Ramos (cell line): ENCODE measurements at regions not wholly inside any gene's neighbourhood (a gene's known extent, or its start where the extent isn't known, plus 50 kb on each side); places are given as distances from the start of the nearest gene placed in this dataset.

Experiments
- in situ Hi-C: fragments of 300-500 bp; cut with MboI; formaldehyde crosslinking; loops from one replicate; pipeline ENCODE4 v1.14.3; 2022; ENCODE audit warnings: low sequenced_read_pairs; ENCODE audit not compliant: unreplicated experiment

DNA sequence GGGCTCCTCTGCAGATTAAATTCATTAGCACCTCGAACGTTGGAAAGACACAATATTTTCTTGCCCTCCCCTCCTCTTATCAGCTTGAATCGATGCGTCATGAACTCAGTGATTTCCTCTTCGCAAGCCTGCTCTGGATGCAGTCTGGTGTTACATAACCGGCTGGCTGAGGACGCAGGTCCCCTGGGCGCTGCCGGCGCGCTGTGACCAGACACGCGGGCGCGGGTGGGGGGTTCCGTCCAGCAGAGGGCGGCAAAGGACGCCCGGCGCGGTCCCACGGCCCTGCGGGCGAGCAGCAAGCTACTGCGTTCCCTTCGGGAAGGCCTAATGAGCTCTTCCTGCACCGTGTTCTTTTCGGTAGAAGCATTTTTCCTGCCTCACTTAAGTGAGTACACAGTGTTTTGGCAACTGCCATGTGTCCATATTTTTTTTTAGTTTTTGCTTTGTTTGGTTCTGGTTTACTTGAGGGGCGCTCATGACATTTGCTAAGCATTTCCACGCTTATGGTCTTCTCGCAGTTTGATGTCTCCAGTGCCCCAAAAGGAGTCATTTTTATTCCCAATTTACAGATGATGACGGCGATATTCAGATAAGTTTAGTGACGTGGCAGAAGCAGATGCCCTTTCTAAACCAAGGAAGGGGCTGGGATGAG, 112.2 kb upstream of the MBNL2 start:
- in situ Hi-C loops, result loop anchor here (25.0 kb wide), 1 partner anchor 252 kb away; no protein-coding TSS in a partner anchor

DNA sequence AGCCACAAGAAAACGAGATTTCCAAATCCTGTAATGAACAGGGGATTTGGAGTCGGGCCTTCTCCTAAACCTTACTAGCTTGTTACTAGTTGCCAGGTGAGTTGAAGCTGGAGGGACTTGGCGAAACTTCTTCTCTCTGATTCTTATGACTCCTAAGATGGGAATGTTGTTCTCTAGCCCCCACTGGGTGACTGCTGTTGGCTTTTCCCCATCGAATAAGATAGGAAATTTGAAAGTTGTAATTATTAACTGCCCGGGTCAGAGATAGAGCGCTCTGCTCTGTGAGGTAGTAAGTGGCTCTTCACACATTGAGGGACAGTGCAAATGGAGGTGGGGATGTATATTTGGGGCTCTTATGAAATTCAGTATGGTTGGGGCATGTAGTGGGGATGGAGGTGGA, 111.2 kb upstream of the MBNL2 start:
- in situ Hi-C loops, result loop anchor here (25.0 kb wide), 1 partner anchor 251 kb away; no protein-coding TSS in a partner anchor

DNA sequence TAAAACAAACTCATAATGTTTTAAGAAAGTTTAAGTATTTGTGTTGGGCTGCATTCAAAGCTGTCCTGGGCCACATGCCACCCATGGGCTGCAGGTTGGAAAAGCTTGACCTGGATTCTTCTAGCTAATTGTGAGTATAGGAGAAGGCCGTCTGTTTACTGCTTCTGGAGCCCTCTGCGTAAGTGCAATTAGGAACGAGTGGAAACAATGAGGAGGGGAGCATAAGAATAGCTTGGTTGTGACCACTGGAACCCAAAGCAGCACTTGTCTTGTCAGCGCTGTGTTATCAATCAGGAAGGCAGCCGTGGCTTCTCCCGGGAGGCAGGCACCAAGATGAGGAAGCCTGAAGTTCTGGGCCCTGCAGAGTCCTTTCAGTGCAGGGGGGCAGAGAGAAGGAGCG, 110.4 kb upstream of the MBNL2 start:
- in situ Hi-C loops, result loop anchor here (25.0 kb wide), 1 partner anchor 251 kb away; no protein-coding TSS in a partner anchor

DNA sequence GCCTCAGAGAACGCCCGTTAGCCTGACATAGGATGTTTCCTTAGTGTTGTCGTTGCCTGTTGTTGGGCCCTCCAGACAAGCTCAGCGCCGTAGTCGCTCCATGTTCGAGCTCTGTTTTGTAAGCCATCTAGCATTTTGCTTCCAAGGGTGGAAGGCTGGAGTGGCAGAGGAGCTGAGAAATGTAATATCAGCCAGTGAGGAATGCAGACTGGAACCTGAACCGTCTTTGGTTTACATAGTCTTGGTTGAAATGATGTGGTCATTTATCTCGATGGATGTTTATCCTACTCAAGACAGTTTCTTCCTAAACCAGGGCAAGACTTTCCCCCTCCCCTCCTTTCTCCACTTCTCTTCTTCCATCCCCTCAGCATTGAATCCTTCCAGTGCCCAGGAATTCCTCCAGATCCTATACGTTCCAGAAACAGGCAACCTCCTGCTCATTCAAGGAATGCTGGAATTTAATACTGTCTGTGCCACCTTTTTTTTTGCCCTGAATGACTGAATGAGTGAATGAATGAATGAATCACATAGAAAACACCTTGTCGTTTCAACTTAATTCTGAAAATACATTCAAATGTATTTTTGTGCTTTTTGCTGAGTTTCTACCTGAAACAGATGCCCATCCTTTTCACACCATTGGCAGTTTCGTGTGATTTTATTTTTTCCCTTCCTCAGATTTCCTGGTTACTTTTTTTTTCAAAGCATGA, 109.5 kb upstream of the MBNL2 start:
- in situ Hi-C loops, result loop anchor here (25.0 kb wide), 1 partner anchor 250 kb away; no protein-coding TSS in a partner anchor

DNA sequence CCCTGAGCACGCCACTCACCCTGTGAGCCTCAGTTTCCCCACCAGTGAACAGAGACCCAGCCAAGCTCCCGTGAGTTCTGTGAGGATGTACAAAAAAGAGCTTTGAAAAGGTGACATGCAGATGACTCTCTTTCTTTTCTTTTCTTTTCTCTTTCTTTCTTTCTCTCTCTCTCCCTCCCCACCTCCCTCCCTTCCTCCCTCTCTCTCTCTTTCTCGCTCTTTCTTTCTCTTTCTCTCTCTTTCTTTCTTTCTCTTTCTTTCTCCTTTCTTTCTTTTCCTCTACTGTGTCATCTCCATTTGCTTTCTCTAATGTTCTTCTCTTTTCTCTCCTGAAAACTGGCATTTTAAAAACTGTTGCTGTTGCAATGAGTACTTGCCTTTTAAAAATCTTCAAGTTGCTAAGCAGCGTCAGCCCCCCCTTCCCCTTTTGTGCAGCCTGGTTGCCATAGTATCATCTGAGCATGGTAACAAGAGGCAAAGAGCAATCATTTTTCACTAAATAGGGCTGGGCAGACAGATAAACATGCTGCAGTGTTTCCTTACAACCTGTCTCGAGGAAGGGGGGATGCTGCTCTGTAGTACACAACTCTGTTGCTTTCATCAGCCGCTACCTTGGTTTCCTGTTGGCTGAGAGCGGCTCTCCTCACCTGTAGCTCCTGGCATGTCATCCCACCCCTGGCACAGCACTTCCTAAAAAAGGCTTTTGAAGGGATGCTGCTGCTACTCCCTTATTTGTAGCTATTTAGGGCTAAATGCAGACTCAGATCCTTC, 108.7 kb upstream of the MBNL2 start:
- in situ Hi-C loops, result loop anchor here (25.0 kb wide), 1 partner anchor 249 kb away; no protein-coding TSS in a partner anchor

DNA sequence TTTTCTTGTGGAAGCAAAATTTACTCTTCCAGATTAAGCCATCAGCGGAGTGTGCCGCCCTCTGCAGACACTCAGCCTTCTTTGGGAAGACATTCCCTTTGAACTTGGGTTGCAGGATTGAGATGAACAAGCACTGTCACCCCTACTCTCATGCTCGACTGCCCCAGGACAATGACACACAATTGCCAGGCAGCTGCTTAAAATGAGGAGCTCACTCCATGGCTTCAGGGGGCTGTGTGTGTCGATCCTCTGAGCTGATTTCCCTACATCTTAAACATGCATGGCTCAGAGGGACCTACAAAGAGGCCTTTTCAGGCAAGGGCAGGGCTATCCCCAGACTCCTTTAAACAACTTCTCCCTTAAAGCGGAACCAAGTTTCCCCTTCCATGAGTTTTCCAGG, 107.5 kb upstream of the MBNL2 start:
- in situ Hi-C loops, result loop anchor here (25.0 kb wide), 1 partner anchor 248 kb away; no protein-coding TSS in a partner anchor

DNA sequence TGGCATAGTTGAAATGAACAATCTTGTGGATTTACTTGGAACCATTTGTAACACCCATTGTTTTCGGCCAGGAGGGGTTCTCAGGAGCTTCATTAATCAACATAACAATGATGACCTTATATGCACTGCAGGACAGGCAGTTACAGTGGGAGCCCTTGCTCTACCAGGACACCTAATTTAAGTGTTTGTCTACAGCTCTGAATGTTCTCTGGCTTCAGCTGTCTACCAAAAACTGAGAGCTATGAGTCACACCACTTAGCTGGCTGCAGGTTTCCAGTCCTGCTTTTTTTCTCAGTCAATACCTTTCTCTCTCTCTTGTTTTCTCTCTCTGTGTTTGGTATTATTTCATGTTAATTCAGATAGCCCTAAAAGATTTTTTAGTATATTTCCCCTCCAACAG, 105.4 kb upstream of the MBNL2 start:
- in situ Hi-C loops, result loop anchor here (25.0 kb wide), 1 partner anchor 246 kb away; no protein-coding TSS in a partner anchor

DNA sequence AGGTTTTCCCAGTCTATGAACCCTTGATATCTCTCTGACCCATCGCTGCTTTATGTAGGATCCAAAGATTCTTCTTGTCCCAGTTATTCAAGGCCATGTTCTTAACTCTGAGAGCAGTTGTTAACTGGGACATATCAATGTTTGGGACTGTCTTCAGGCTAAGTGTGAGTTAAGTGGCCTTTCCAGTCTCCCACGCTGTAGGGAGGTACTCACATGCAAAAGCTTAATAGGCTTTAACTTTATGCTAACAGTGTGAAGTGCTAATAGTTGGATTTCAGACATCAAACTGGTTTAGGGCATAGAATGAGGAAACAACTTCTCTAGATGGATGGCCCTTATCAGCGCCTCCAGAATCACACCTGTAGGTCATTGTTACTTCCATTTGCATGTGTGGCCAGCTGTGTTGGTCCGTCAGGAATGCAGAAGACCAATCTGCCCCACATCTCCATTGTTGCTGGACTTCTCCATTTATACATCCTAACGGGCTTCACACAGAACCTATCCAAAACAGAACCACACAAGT, 104.7 kb upstream of the MBNL2 start:
- in situ Hi-C loops, result loop anchor here (25.0 kb wide), 1 partner anchor 245 kb away; no protein-coding TSS in a partner anchor

DNA sequence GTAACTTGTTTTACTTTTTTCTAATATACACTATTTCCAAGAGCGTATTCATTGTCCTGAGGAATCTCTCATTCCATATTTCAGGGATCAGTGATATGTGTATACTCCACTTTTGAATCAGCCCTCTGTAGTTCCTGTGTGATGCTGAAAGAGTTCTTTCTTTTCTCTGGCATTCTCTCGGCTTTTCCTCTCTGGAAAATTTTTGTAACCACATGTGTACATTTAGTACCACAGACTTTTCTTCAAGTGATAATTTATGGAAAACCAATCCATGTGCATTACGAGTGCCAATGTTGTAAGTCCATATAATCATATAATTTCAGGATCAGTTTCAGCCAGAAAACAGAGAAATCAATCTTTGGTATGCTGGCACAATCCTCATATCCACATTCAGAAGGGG, 102.2 kb upstream of the MBNL2 start:
- in situ Hi-C loops, result loop anchor here (25.0 kb wide), 1 partner anchor 242 kb away; no protein-coding TSS in a partner anchor

DNA sequence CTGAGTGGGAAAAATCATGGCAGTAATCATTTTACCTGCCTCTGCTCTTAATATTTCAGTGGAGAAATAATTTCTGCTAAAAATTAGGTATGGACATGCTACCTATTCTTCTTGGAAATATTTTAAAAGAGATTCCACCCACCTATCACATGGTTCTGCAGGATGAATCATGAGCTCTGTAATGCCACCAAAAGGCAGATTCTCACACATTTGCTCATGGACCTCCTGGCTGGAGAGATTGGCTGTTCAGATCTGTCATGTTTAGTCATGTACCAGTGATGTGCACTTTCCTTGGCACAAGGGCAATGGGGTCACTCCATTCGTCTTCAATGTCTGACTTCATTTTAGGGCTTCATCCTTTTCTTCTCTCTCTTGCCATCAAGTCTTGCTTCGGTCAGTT, 101.8 kb upstream of the MBNL2 start:
- in situ Hi-C loops, result loop anchor here (25.0 kb wide), 1 partner anchor 242 kb away; no protein-coding TSS in a partner anchor

DNA sequence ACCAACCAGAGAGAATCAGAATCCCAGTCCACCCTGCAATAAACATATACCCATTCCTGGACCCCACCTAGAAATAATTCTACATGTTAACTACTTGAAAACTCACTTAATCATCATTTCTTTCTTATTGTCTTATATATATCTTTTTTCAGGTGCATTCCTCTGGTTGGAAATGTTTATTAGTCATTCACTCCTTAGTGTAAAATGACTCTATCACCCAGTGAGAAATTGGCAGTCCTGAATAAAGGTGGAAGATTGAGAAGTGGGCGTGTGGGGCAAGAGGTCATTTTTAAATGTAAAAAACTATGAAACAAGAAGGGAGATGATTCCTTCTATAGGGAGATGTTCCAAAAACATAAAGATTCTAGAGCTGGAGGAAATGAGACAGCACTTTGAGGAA, 101.2 kb upstream of the MBNL2 start:
- in situ Hi-C loops, result loop anchor here (25.0 kb wide), 1 partner anchor 241 kb away; no protein-coding TSS in a partner anchor

DNA sequence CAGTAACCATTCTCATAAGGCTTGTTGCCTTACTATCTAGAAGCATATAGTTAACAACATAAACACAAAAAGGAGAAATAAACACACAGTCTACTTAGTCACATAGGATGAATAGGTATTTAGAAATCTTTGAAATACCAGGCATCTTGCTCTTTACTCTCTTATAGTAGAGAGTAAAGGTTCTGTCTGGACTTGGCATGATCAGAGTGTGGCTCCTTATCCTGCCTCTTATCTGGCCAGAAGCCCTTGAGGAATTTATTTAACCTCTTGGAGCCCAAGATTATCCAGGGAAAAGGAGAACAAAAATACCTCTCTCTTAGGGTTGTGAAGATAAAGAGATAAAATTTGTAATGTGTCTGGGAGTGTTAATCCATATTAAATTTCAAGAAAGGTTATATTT, 100.2 kb upstream of the MBNL2 start:
- in situ Hi-C loops, result loop anchor here (25.0 kb wide), 1 partner anchor 240 kb away; no protein-coding TSS in a partner anchor

DNA sequence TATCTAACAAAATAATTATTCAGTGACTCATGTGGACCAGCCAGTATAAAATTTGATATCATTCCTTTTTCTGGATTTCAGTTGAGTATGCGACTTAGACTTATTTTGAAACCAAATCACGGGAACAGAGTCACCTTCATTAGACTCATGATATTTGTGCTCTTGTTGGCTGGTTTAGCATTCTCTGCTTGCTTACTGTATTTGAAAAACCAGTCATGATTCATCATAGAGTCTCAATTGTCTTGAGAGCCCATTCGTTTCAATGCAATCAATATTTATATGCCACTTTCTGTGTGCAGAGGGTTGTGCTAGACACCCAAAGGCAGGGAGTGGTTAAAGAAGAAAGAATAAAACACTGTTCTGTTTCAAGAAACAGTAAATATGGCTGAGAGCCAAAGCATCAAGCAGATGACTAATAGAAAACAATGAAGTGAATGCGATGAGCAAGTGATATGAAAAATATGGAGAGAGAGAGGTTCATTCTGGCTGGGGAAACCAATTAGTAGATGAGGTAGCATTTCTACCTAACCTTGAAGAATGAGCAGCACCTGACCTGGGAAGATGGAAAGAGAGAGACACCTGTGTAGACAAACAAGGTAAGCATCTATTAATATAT, 99.6 kb upstream of the MBNL2 start:
- in situ Hi-C loops, result loop anchor here (25.0 kb wide), 1 partner anchor 240 kb away; no protein-coding TSS in a partner anchor

DNA sequence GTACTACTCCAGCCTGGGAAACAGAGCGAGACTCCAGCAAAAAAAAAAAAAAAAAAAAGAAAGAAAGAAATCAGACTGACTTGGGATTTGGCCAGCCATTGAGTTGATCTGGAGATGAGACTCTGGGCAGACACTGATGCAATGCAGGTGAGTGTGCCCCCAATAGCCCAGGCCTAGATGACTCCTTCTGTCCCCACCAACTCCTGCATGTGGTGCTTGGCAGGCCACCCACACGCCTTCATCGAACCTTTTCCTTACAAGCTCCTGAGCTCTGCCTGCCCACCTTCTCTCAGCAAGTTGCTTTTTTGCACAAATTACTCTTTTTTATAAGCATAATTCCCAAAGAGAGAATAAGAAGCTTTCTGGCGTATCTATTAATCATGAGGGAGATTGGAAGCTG, 97.9 kb upstream of the MBNL2 start:
- in situ Hi-C loops, result loop anchor here (25.0 kb wide), 1 partner anchor 238 kb away; no protein-coding TSS in a partner anchor

DNA sequence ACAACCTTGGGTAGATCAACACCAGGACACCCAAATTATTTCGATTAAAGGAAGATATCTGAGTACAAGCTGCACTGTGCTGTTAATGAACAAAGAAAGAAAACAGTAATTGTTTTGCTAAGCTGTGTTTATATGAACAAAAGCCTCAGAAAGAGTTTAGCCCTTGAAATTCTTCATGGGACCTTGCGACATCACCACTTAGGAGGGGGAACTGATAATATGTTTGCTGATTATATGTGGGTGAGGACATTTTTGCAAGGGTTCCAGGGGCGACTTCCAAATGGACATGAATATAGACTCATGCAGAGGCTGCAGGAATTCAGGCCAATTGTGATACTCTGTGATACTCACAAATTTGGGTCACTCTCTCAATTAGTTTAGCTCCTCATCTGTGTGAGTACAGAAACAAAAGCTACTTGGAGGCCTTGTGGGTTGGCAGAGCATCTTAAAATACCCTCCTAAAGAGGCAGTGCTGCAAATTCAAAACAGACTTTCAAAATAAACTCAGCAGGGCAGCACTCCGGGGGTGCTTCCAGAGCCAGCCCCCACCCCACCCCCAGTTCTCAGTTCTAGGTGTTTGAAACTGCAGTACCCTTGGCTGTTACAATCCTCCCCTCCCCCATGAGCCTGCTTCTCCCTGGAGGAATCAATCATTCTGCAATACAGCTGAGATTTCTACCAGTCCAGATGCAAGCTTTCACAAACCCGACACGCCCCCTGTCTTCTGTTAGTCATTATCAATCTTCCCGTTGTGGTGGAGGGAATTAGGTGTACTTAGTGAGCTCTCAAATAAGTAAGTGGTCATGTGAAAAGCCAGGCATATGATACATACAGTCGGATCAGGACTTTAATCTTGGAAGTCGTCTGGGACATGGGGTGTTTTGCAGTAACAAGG, 97.0 kb upstream of the MBNL2 start:
- in situ Hi-C loops, result loop anchor here (25.0 kb wide), 1 partner anchor 237 kb away; no protein-coding TSS in a partner anchor

DNA sequence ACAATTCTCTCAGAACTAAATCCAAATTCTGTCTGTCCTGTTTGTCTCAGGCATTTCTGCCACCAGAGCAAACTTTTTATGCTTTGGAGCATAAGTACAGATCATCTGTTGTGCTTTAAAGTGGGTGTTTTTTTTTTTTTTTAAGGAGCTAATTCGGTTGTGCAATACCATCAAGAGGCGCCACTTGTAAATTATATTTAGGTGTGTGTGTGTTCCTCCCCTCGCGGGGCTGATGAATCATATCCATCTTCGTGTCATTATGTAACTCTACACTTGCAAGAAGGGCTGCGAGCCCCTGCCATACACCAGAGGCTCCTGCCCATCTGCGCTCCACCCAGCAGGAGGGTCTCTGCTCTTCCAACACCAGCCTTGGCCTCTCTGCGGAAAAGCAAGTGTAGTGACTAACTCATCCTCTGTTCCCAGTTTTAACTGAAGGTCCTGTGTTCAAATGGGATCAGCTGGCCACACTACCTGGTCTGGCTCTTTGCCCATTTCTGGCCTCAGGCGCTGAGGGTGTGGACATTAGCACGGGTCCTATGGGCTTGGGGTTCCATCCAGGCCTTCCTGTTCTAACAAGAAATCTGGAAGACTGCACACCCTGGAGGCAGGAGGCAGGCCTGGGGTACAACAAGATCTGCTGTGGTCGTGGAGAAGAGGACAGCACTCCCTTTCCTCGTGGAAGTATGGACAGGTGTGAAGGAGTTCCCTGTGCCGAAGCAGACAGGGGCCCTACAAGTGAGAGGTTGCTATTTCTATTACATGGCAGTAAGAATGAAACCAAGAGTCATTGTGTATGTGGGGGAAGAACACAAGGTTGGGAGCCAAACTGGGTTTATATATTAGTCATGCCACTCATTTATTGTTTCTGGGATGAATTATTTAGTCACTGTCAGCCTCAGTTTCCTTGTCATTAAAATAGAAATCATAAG, 96.1 kb upstream of the MBNL2 start:
- in situ Hi-C loops, result no loop called here

DNA sequence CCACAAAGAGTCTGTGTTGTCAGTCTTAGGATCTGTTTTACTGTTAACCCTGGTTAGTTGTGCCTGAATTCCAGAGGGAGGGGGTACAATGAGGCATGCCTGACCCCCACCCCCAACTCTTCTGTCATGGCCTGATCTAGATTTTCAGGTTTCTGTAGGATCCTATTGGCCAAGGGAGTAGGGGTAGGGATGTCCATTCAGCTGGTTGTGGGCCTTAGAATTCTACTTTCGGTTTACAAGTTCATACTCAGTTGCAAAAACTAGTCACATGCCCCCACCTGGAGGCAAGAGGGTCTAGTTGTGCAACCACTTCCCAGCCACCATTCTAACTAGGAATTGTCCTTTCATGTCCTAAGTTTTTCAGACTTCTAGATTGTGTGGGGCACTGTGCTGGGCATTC, 94.3 kb upstream of the MBNL2 start:
- in situ Hi-C loops, result no loop called here

DNA sequence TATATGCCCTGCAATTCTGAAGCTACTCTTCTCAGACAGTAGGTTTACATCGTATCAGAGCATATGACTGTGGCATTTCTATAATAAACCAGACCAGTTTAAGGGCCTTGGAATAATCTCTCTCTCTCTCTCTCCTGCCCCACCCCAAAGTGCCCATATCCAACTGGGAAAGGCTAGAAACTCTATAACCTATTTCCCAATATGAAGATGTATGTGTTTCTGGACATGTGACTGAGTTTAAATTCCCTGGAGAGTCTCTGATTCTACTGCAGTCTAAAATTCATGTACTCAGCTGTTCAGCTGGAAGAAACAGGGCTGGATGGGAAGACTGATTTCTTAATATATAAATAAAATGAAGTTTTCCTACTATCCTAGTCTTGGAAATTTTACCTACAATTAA, 91.9 kb upstream of the MBNL2 start:
- in situ Hi-C loops, result no loop called here
